ENCODE measurements at regions not wholly inside any gene's neighbourhood (a gene's known extent, or its start where the extent isn't known, plus 50 kb on each side); places are given as distances from the start of the nearest gene placed in this dataset.
"Not testable (repeated sequence)": the region's sequence is repeated elsewhere in the genome, so short reads cannot be mapped to it uniquely, and the experiment has no call there.

DNA sequence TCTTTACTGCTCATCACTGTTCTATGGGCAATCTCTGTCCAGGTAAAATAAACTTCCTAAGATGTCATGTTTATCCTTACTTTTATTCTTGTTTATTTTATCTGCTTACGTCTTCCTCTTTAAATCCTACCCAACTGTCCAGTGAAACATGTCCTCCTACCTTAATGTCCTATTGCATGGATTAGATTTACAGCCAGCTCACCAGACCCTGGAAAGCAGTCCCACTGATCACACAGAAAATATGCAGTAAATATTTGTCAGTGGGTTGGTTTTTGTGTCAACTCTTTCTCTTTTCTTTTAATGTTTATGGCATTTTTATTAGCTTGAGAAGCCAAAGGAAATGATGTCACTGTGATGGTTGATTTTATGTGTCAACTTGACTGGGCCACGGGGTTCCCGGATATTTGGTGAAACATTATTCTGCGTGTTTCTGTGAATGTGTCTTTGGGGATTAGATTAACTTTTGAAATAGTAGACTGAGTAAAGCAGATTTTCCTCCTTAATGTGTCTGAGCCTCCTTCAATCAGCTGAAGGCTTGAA, 258.3 kb downstream of the SRGAP2C start:
- H3K4me3 ChIP-seq (ENCODE audit: low read depth, low read length) = no peak overlapping the region
- in situ Hi-C loops (cut with HindIII; ENCODE audit: low sequenced_read_pairs) = no loop called here

DNA sequence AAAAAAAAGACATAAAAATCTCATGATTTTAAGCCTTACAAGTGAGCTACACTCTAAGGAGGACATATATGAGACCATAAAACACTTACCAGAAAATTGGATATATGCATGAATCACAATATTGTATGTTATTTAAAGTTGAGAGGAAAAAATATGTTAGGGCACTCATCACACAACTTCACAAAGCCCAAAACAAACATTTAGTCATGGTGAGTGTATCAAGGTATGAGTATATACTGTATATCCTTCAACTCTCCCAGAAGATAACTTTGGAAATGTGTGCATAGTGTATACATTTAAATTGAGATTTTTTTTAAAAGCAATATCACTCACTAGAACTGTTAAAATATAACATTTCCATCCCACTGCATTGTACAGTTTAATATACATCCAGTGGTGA, 259.3 kb downstream of the SRGAP2C start:
- no peak overlapping the region for H3K4me3 ChIP-seq (ENCODE audit: low read depth, low read length)
- in situ Hi-C loops (cut with HindIII; ENCODE audit: low sequenced_read_pairs) = no loop called here
- no peak for TF ChIP-seq CTCF (IDR thresholded peaks at IDR 0.05; ENCODE audit: low read depth, low read length, missing control alignments)
- no peak for DNase-seq (ENCODE audit: low read depth)

More for the DNA sequence above, 258.3 kb downstream of the SRGAP2C start:
- no peak for DNase-seq (ENCODE audit: low read depth)
- TF ChIP-seq CTCF (IDR thresholded peaks at IDR 0.05; ENCODE audit: low read depth, low read length, missing control alignments) = no peak

- TF ChIP-seq CTCF (IDR thresholded peaks at IDR 0.05; ENCODE audit: low read depth, low read length, missing control alignments) = no peak
- DNase-seq (ENCODE audit: low read depth) = no peak
- no peak overlapping the region for H3K4me3 ChIP-seq (ENCODE audit: low read depth, low read length)
- in situ Hi-C loops (cut with HindIII; ENCODE audit: low sequenced_read_pairs) = no loop called here
These were observed 260.9 kb downstream of the SRGAP2C start for GRCh38 chr1:121445679-121446078.

- DNase-seq (ENCODE audit: low read depth); H3K4me3 ChIP-seq (ENCODE audit: low read depth, low read length); in situ Hi-C loops (cut with HindIII; ENCODE audit: low sequenced_read_pairs): not testable (repeated sequence)
- peak; percentile 18 for TF ChIP-seq CTCF (IDR thresholded peaks at IDR 0.05; ENCODE audit: low read depth, low read length, missing control alignments)
These were observed 262.6 kb downstream of the SRGAP2C start for GRCh38 chr1:121447280-121447923.

GRCh38 chr1:121448064-121448463, 263.3 kb downstream of the SRGAP2C start:
- DNase-seq (ENCODE audit: low read depth); H3K4me3 ChIP-seq (ENCODE audit: low read depth, low read length); in situ Hi-C loops (cut with HindIII; ENCODE audit: low sequenced_read_pairs): not testable (repeated sequence)

DNA sequence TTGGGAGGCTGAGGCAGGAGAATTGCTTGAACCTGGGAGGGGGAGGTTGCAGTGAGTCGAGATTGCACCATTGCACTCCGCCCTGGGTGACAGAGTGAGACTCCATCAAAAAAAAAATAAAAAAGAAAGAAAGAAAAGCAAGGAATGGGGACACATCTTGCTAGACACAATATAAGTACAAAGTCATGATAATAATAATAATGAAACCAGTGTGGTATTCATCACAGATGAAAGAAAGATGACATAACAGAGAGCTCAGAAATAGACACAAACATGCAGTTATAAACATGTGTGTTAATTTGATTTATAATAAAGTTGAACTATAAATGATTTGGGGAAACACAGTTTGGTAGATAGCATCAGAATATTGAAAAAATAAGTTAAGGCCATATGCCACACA, 264.1 kb downstream of the SRGAP2C start:
- DNase-seq (ENCODE audit: low read depth) = no peak
- H3K4me3 ChIP-seq (ENCODE audit: low read depth, low read length) = no peak overlapping the region
- no peak for TF ChIP-seq CTCF (IDR thresholded peaks at IDR 0.05; ENCODE audit: low read depth, low read length, missing control alignments)
- in situ Hi-C loops (cut with HindIII; ENCODE audit: low sequenced_read_pairs) = no loop called here

DNA sequence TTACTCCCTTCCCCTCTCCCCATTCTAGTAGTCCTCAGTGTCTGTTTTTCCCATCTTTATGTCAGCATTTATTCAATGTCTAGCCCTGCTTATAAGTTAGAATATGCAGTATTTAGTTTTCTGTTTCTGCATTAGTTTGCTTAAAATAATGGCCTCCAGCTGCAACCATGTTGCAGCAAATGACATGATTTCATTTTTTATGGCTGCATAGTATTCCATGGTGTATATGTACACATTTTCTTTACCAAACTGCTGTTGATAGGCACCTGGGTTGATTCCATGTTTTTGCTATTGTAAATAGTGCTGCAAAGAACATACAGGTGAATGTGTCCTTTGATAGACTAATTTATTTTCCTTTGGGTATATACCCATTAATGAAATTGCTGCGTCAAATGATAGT, 267.7 kb downstream of the SRGAP2C start:
- no peak for TF ChIP-seq CTCF (IDR thresholded peaks at IDR 0.05; ENCODE audit: low read depth, low read length, missing control alignments)
- in situ Hi-C loops (cut with HindIII; ENCODE audit: low sequenced_read_pairs) = no loop called here
- no peak for DNase-seq (ENCODE audit: low read depth)
- no peak overlapping the region for H3K4me3 ChIP-seq (ENCODE audit: low read depth, low read length)
